H1 (cell line): ENCODE measurements at regions not wholly inside any gene's neighbourhood (a gene's known extent, or its start where the extent isn't known, plus 50 kb on each side); places are given as distances from the start of the nearest gene placed in this dataset.

ENCODE experiments used
- CTCF ChIA-PET: fragments of 300-600 bp; sonication (Branson Sonifier 250); formaldehyde crosslinking; loops from one replicate; lab custom pipeline; 2021; ENCODE audit not compliant: partially characterized antibody; lab: Charles Lee
- POLR2A ChIA-PET: fragments of 300-600 bp; sonication (Branson Sonifier 250); formaldehyde crosslinking; loops from one replicate; lab custom pipeline; 2021; ENCODE audit warnings: inconsistent platforms; ENCODE audit not compliant: partially characterized antibody; lab: Charles Lee
- DNase-seq, 2 experiments: peaks; one replicate each; pipeline versions ENCODE4 v3.0.0 to v3.0.0-alpha.2; 2010 to 2022; ENCODE audit warnings: low spot score in 2 of 2, low read depth in 1 of 2, mixed read lengths in 1 of 2
- FAIRE-seq: peaks from 2 replicates; lab custom pipeline; 2011; peaks lifted over from hg19 to GRCh38; lab: Jason Lieb, UNC
- H2AFZ ChIP-seq: 2 replicates; pipeline ENCODE4 v1.8.1; 2012; ENCODE audit warnings: low read length, inconsistent platforms
- H2AK5ac ChIP-seq: 2 replicates; pipeline ENCODE4 v1.6.1; 2013; ENCODE audit warnings: low read depth, low read length
- H2BK120ac ChIP-seq: replicated peaks from 2 replicates; pipeline ENCODE3; 2013; ENCODE audit warnings: low read depth, low read length, inconsistent platforms
- H2BK12ac ChIP-seq: 2 replicates; pipeline ENCODE4 v1.6.1; 2013; ENCODE audit warnings: low read depth, low read length
- H2BK15ac ChIP-seq: 2 replicates; pipeline ENCODE4 v1.6.1; 2013; ENCODE audit warnings: low read length
- H2BK20ac ChIP-seq: 2 replicates; pipeline ENCODE4 v1.6.1; 2013; ENCODE audit warnings: low read length
- H2BK5ac ChIP-seq: 2 replicates; pipeline ENCODE4 v1.6.1; 2013; ENCODE audit warnings: low read depth, low read length
- H3K14ac ChIP-seq: 2 replicates; pipeline ENCODE4 v1.6.1; 2013; ENCODE audit warnings: inconsistent platforms; ENCODE audit not compliant: insufficient read length
- H3K18ac ChIP-seq: 2 replicates; pipeline ENCODE4 v1.6.1; 2013; ENCODE audit warnings: low read length; ENCODE audit errors: extremely low read depth
- H3K23ac ChIP-seq: 2 replicates; pipeline ENCODE4 v1.6.1; 2013; ENCODE audit warnings: inconsistent platforms; ENCODE audit not compliant: insufficient read length
- H3K23me2 ChIP-seq: 2 replicates; pipeline ENCODE4 v1.6.1; 2013; ENCODE audit warnings: low read depth, low read length
- H3K27ac ChIP-seq: 2 replicates; pipeline ENCODE4 v1.6.1; 2011; ENCODE audit warnings: low read depth, low read length, inconsistent platforms
- H3K27me3 ChIP-seq, 4 experiments: replicated peaks in 1 of 4; 1 replicate in 1 of 4; 2 replicates in 3 of 4; pipeline versions ENCODE4 v1.6.1 to v1.8.1; 2011 to 2013; ENCODE audit warnings: low read length in 3 of 4, mild to moderate bottlenecking in 3 of 4, inconsistent platforms in 2 of 4, mixed read lengths in 2 of 4, moderate library complexity in 1 of 4; ENCODE audit not compliant: control insufficient read depth in 3 of 4, insufficient read depth in 3 of 4; ENCODE audit errors: extremely low read depth in 1 of 4
- H3K36me3 ChIP-seq, 4 experiments: 2 replicates each; pipeline versions ENCODE4 v1.6.1 to v1.8.1; 2011 to 2013; ENCODE audit warnings: mild to moderate bottlenecking in 4 of 4, low read length in 3 of 4, moderate library complexity in 2 of 4, control low read depth in 1 of 4, inconsistent platforms in 1 of 4; ENCODE audit not compliant: insufficient read depth in 4 of 4, control insufficient read depth in 2 of 4
- H3K4ac ChIP-seq: replicated peaks from 2 replicates; pipeline ENCODE3; 2013; ENCODE audit warnings: low read length, low read depth, mixed read lengths, inconsistent platforms; ENCODE audit not compliant: insufficient read length
- H3K4me1 ChIP-seq, 4 experiments: replicated peaks in 1 of 4; 1 replicate in 1 of 4; 2 replicates in 3 of 4; pipeline versions ENCODE4 v1.6.1 to v1.8.1; 2011 to 2013; ENCODE audit warnings: low read length in 3 of 4, inconsistent platforms in 2 of 4, mixed read lengths in 1 of 4; ENCODE audit not compliant: insufficient read depth in 4 of 4, control insufficient read depth in 3 of 4
- H3K4me2 ChIP-seq, 2 experiments: 2 replicates each; pipeline versions ENCODE4 v1.6.1 to v1.8.1; 2011 to 2013; ENCODE audit warnings: low read depth in 2 of 2, low read length in 2 of 2, control low read depth in 1 of 2, inconsistent platforms in 1 of 2, mild to moderate bottlenecking in 1 of 2; ENCODE audit not compliant: insufficient read depth in 1 of 2
- H3K4me3 ChIP-seq, 4 experiments: fragments of 200-600, 300-600 bp in 1 of 4; sonication (generic), shearing (Covaris generic), sonication (Bioruptor Twin) in 1 of 4; 2 replicates each; pipeline versions ENCODE4 v1.5.1 to v1.8.1; 2011 to 2016; ENCODE audit warnings: low read length in 4 of 4, low read depth in 3 of 4, control low read depth in 2 of 4, inconsistent platforms in 2 of 4, mild to moderate bottlenecking in 2 of 4, mixed read lengths in 1 of 4, moderate library complexity in 1 of 4; ENCODE audit not compliant: insufficient read depth in 2 of 4; ENCODE audit errors: extremely low read depth in 1 of 4
- H3K56ac ChIP-seq: replicated peaks from 2 replicates; pipeline ENCODE3; 2013; ENCODE audit warnings: low read depth, mild to moderate bottlenecking, mixed read lengths, low read length, inconsistent platforms; ENCODE audit not compliant: insufficient read length
- H3K79me1 ChIP-seq: 2 replicates; pipeline ENCODE4 v1.6.1; 2013; ENCODE audit warnings: low read depth, low read length, control low read depth
- H3K79me2 ChIP-seq, 2 experiments: 2 replicates each; pipeline versions ENCODE4 v1.6.1 to v1.8.1; 2012 to 2013; ENCODE audit warnings: low read length in 2 of 2, mild to moderate bottlenecking in 2 of 2, inconsistent platforms in 1 of 2; ENCODE audit not compliant: insufficient read depth in 2 of 2, control insufficient read depth in 1 of 2
- H3K9ac ChIP-seq, 4 experiments: replicated peaks in 1 of 4; 1 replicate in 1 of 4; 2 replicates in 3 of 4; pipeline versions ENCODE4 v1.6.1 to v1.8.1; 2011 to 2013; ENCODE audit warnings: low read depth in 3 of 4, low read length in 3 of 4, control low read depth in 2 of 4, mild to moderate bottlenecking in 2 of 4, moderate library complexity in 2 of 4, inconsistent platforms in 1 of 4; ENCODE audit errors: extremely low read depth in 1 of 4
- H3K9me3 ChIP-seq, 2 experiments: 2 replicates each; pipeline versions ENCODE4 v1.6.1 to v1.8.1; 2012 to 2013; ENCODE audit warnings: mild to moderate bottlenecking in 2 of 2, moderate library complexity in 2 of 2, control low read depth in 1 of 2, inconsistent platforms in 1 of 2, low read depth in 1 of 2, low read length in 1 of 2, mixed read lengths in 1 of 2; ENCODE audit not compliant: insufficient read depth in 2 of 2
- H4K20me1 ChIP-seq, 2 experiments: replicated peaks in 1 of 2; 2 replicates each; pipeline versions ENCODE3 to v1.8.1; 2011 to 2013; ENCODE audit warnings: inconsistent platforms in 2 of 2, low read length in 2 of 2, mild to moderate bottlenecking in 1 of 2; ENCODE audit not compliant: insufficient read depth in 2 of 2, control insufficient read depth in 1 of 2
- H4K5ac ChIP-seq: 2 replicates; pipeline ENCODE4 v1.6.1; 2013; ENCODE audit warnings: low read length, low read depth, mixed read lengths, inconsistent platforms; ENCODE audit not compliant: insufficient read length
- H4K8ac ChIP-seq: 2 replicates; pipeline ENCODE4 v1.8.0; 2013; ENCODE audit warnings: mild to moderate bottlenecking, moderate library complexity, low read length, inconsistent platforms; ENCODE audit not compliant: insufficient read depth; ENCODE audit errors: extremely low read depth
- H4K91ac ChIP-seq: replicated peaks from 2 replicates; pipeline ENCODE3; 2013; ENCODE audit warnings: low read length, mixed read lengths, inconsistent platforms; ENCODE audit not compliant: insufficient read length
- CHD2 ChIP-seq: IDR thresholded peaks from 2 replicates; pipeline ENCODE4 v1.6.1; 2012; ENCODE audit warnings: low read length, improper control_type of control experiment
- CREB1 ChIP-seq: IDR thresholded peaks from 2 replicates; pipeline ENCODE4 v1.6.1; 2012; ENCODE audit warnings: inconsistent platforms
- NANOG ChIP-seq: IDR thresholded peaks from 2 replicates; pipeline ENCODE4 v1.6.1; 2011; ENCODE audit warnings: low read length, low read depth, mild to moderate bottlenecking, inconsistent platforms; ENCODE audit not compliant: insufficient read depth, poor library complexity, severe bottlenecking
- POLR2A ChIP-seq, 2 experiments: IDR thresholded peaks; 1 replicate in 1 of 2; 2 replicates in 1 of 2; pipeline ENCODE4 v1.6.1; 2011; ENCODE audit warnings: low read depth in 2 of 2, low read length in 2 of 2, mild to moderate bottlenecking in 2 of 2; ENCODE audit errors: control extremely low read depth in 1 of 2
- SIX5 ChIP-seq: IDR thresholded peaks from 2 replicates; pipeline ENCODE4 v1.6.1; 2011; ENCODE audit warnings: mild to moderate bottlenecking, low read depth, low read length
- SP1 ChIP-seq: IDR thresholded peaks from 2 replicates; pipeline ENCODE4 v1.6.1; 2011; ENCODE audit warnings: low read depth, low read length
- WGBS, 2 experiments: shearing (Covaris generic) in 1 of 2; methylation state at CpG; one replicate each; pipeline versions ENCODE4 v1.1.6 to v1.1.7; 2013 to 2015; ENCODE audit warnings: low lambda C conversion rate in 2 of 2, mixed read lengths in 2 of 2, inconsistent platforms in 1 of 2, low coverage in 1 of 2, missing lambda C conversion rate in 1 of 2; ENCODE audit not compliant: insufficient replicate concordance in 2 of 2, insufficient coverage in 1 of 2, insufficient read length in 1 of 2; ENCODE audit errors: extremely low coverage in 1 of 2, missing lambda C conversion rate in 1 of 2; 5-methylcytosine and 5-hydroxymethylcytosine counted together

GRCh38 chr12:87349681-87350080 lies 679.5 kb downstream of the C12orf50 start:
- H4K5ac ChIP-seq: no peak overlapping the region
- H4K20me1 ChIP-seq: no peaks in the 10 kb centered on the region
- no peaks in the 10 kb centered on the region for H3K4me1 ChIP-seq
- DNase-seq (no peak), FAIRE-seq (no peak)
- no peak overlapping the region for H2BK12ac ChIP-seq
- no peak overlapping the region for H2AK5ac ChIP-seq
- H3K4me3 ChIP-seq: no peak overlapping the region
- H2BK5ac ChIP-seq: no peak overlapping the region
- H2BK120ac ChIP-seq: no peak overlapping the region
- no peaks in the 10 kb centered on the region for H3K27me3 ChIP-seq
- H3K36me3 ChIP-seq: no peaks in the 10 kb centered on the region
- no peak overlapping the region for H3K9ac ChIP-seq
- H2AFZ ChIP-seq: no peak overlapping the region
- POLR2A ChIA-PET: no interaction called here
- no peak overlapping the region for H3K4me2 ChIP-seq
- H3K14ac ChIP-seq: no peak overlapping the region
- no peak overlapping the region for H2BK20ac ChIP-seq
- CTCF ChIA-PET: interaction anchor here (1.0 kb wide), 1 partner anchor 497 kb away, joined by 3 read pairs; no protein-coding TSS in a partner anchor
- H3K79me1 ChIP-seq: no peaks in the 10 kb centered on the region
- H4K8ac ChIP-seq: no peak overlapping the region
- no peaks in the 10 kb centered on the region for H3K79me2 ChIP-seq
- H4K91ac ChIP-seq: no peak overlapping the region
- 96% methylated on average over 3 of the region's 3 CpGs; no CpG with 5 or more reads in 1 of the 2 experiments for WGBS, 2 experiments
- no peak overlapping the region for H3K18ac ChIP-seq
- H3K23me2 ChIP-seq: no peaks in the 10 kb centered on the region
- no peak overlapping the region for H3K4ac ChIP-seq
- no peaks in the 10 kb centered on the region for H3K9me3 ChIP-seq
- H3K23ac ChIP-seq: no peak overlapping the region
- H3K27ac ChIP-seq: no peak overlapping the region
- TF ChIP-seq SP1 (no peak), CREB1 (no peak), POLR2A (IDR thresholded peaks at IDR 0.05; ENCODE audit: control extremely low read depth in 1 of 2, low read depth in 2 of 2, low read length in 2 of 2) (no peak), SIX5 (no peak), CHD2 (no peak), NANOG (no peak)
- H2BK15ac ChIP-seq: no peak overlapping the region
- no peak overlapping the region for H3K56ac ChIP-seq
